ENCODE measurements at regions not wholly inside any gene's neighbourhood (a gene's known extent, or its start where the extent isn't known, plus 50 kb on each side); places are given as distances from the start of the nearest gene placed in this dataset.

GRCh38 chr3:72441284-72441994 is 406.8 kb downstream of the SHQ1 start:
- H3K27ac ChIP-seq = no peak overlapping the region
- no peak overlapping the region for H3K4me3 ChIP-seq
- H3K27me3 ChIP-seq = no peaks in the 10 kb centered on the region
- no peak for DNase-seq (ENCODE audit: low spot score in 2 of 2)
- 89 to 90% methylated on average over 5 of the region's 5 CpGs for WGBS, 2 donors
- H3K9me3 ChIP-seq = no peaks in the 10 kb centered on the region
- no peaks in the 10 kb centered on the region for H3K36me3 ChIP-seq
- peaks cover 0 to 87% (median 21%) of the 10 kb centered on the region in 4 donors for H3K4me1 ChIP-seq
- TF ChIP-seq POLR2A (IDR thresholded peaks at IDR 0.05) (no peak), EP300 (IDR thresholded peaks at IDR 0.05) (no peak), CTCF (IDR thresholded peaks at IDR 0.05) (no peak)

GRCh38 chr3:72440491-72440890 is 407.8 kb downstream of the SHQ1 start:
- Histone ChIP-seq H3K4me3 (no peak overlapping the region), H3K27me3 (no peaks in the 10 kb centered on the region), H3K27ac (no peak overlapping the region), H3K9me3 (no peaks in the 10 kb centered on the region), H3K36me3 (no peaks in the 10 kb centered on the region), H3K4me1 (peaks cover 0 to 86% (median 21%) of the 10 kb centered on the region in 4 donors)
- WGBS, 2 donors = 86 to 87% methylated on average over 4 of the region's 4 CpGs
- TF ChIP-seq EP300 (IDR thresholded peaks at IDR 0.05) = no peak
- TF ChIP-seq POLR2A (IDR thresholded peaks at IDR 0.05) = no peak
- TF ChIP-seq CTCF (IDR thresholded peaks at IDR 0.05) = no peak
- DNase-seq (ENCODE audit: low spot score in 2 of 2) = no peak

- H3K4me3 ChIP-seq = no peak overlapping the region
- TF ChIP-seq EP300 (IDR thresholded peaks at IDR 0.05) = no peak
- no peak for TF ChIP-seq CTCF (IDR thresholded peaks at IDR 0.05)
- TF ChIP-seq POLR2A (IDR thresholded peaks at IDR 0.05) = no peak
- no peaks in the 10 kb centered on the region for H3K36me3 ChIP-seq
- no peak for DNase-seq (ENCODE audit: low spot score in 2 of 2)
- WGBS, 2 donors = 50 to 57% methylated on average over 5 of the region's 5 CpGs
- no peak overlapping the region for H3K27ac ChIP-seq
- no peaks in the 10 kb centered on the region for H3K9me3 ChIP-seq
- peaks cover 0 to 77% (median 17%) of the 10 kb centered on the region in 4 donors for H3K4me1 ChIP-seq
- no peaks in the 10 kb centered on the region for H3K27me3 ChIP-seq
Measured at GRCh38 chr3:72439321-72440183, 408.7 kb downstream of the SHQ1 start.

GRCh38 chr3:72437661-72438406 is 410.4 kb downstream of the SHQ1 start:
- TF ChIP-seq CTCF (IDR thresholded peaks at IDR 0.05) (no peak), EP300 (IDR thresholded peaks at IDR 0.05) (no peak), POLR2A (IDR thresholded peaks at IDR 0.05) (no peak)
- no peak for DNase-seq (ENCODE audit: low spot score in 2 of 2)
- no peaks in the 10 kb centered on the region for H3K36me3 ChIP-seq
- no peaks in the 10 kb centered on the region for H3K9me3 ChIP-seq
- no peak overlapping the region for H3K27ac ChIP-seq
- 87 to 89% methylated on average over 5 of the region's 5 CpGs for WGBS, 2 donors
- no peak overlapping the region for H3K4me3 ChIP-seq
- peaks cover 0 to 60% (median 14%) of the 10 kb centered on the region in 4 donors for H3K4me1 ChIP-seq
- H3K27me3 ChIP-seq = no peaks in the 10 kb centered on the region
